H1 (cell line): ENCODE measurements at regions not wholly inside any gene's neighbourhood (a gene's known extent, or its start where the extent isn't known, plus 50 kb on each side); places are given as distances from the start of the nearest gene placed in this dataset.

Experiments used
- CEBPB ChIP-seq: IDR thresholded peaks from 2 replicates; pipeline ENCODE4 v1.6.1; 2012; ENCODE audit warnings: low read depth, low read length
- CHD7 ChIP-seq: fragments of 300-600 bp; sonication (generic); IDR thresholded peaks from 2 replicates; pipeline ENCODE4 v1.7.1; 2012; ENCODE audit warnings: low read length, moderate library complexity, mild to moderate bottlenecking, inconsistent platforms; ENCODE audit not compliant: insufficient replicate concordance
- CTCF ChIP-seq, 3 experiments: IDR thresholded peaks; 1 replicate in 2 of 3; 2 replicates in 1 of 3; pipeline versions ENCODE4 v1.5.1 to v1.6.1; 2011; ENCODE audit warnings: low read length in 3 of 3, mild to moderate bottlenecking in 3 of 3, inconsistent platforms in 2 of 3, low read depth in 1 of 3, moderate library complexity in 1 of 3; ENCODE audit not compliant: insufficient read depth in 1 of 3; ENCODE audit errors: control extremely low read depth in 1 of 3
- KDM5A ChIP-seq: fragments of 200-600 bp; IDR thresholded peaks from 2 replicates; pipeline ENCODE4 v1.7.1; 2012; ENCODE audit warnings: mild to moderate bottlenecking, low read length, inconsistent platforms, mixed read lengths
- PHF8 ChIP-seq: fragments of 200-600 bp; sonication (generic); conservative IDR thresholded peaks from 2 replicates; pipeline ENCODE4 v1.7.1; 2012; ENCODE audit warnings: low read depth, mild to moderate bottlenecking, inconsistent platforms, low read length, moderate library complexity
- POU5F1 ChIP-seq: IDR thresholded peaks from 2 replicates; pipeline ENCODE4 v1.6.1; 2011; ENCODE audit warnings: low read depth, mild to moderate bottlenecking, low read length, moderate library complexity
- TAF1 ChIP-seq: IDR thresholded peaks from 2 replicates; pipeline ENCODE4 v1.6.1; 2011; ENCODE audit warnings: mild to moderate bottlenecking, low read depth, low read length
- TBP ChIP-seq: IDR thresholded peaks from 2 replicates; pipeline ENCODE4 v1.6.1; 2011; ENCODE audit warnings: low read depth, low read length, improper control_type of control experiment

GRCh38 chr1:177824508-177824982, 145.3 kb downstream of the SEC16B start (continued):
- TF ChIP-seq CHD7, result no peak
- no peak for TF ChIP-seq CTCF (IDR thresholded peaks at IDR 0.05; ENCODE audit: control extremely low read depth in 1 of 3, insufficient read depth in 1 of 3, low read depth in 1 of 3, low read length in 3 of 3)
- TF ChIP-seq TBP, result no peak
- TF ChIP-seq TAF1, result no peak
- TF ChIP-seq CEBPB, result no peak
- no peak for TF ChIP-seq KDM5A
- no peak for TF ChIP-seq POU5F1
- no peak for TF ChIP-seq PHF8
- TF ChIP-seq, all 59 proteins: peak for 0
